Astrocyte (in vitro differentiated cells and primary cell): ENCODE measurements at regions not wholly inside any gene's neighbourhood (a gene's known extent, or its start where the extent isn't known, plus 50 kb on each side); places are given as distances from the start of the nearest gene placed in this dataset.
A peak's percentile ranks its signal among the peaks of the same experiment; 100 is the strongest.

Experiments
- DNase-seq: peaks from one replicate; pipeline ENCODE4 v3.0.0-alpha.2; 2010; ENCODE audit warnings: low read depth
- FAIRE-seq: peaks from 2 replicates; lab custom pipeline; 2011; peaks lifted over from hg19 to GRCh38; lab: Jason Lieb, UNC
- H2AFZ ChIP-seq: 2 replicates; pipeline ENCODE4 v1.6.0; 2012; ENCODE audit warnings: low read depth, low read length, inconsistent platforms
- H3K27ac ChIP-seq: 2 replicates; pipeline ENCODE4 v1.5.1; 2011; ENCODE audit warnings: low read depth, low read length, inconsistent platforms
- H3K27me3 ChIP-seq: 2 replicates; pipeline ENCODE4 v1.6.0; 2011; ENCODE audit warnings: low read length, inconsistent platforms; ENCODE audit not compliant: insufficient read depth
- H3K36me3 ChIP-seq: 2 replicates; pipeline ENCODE4 v1.5.1; 2011; ENCODE audit warnings: low read length, inconsistent platforms; ENCODE audit not compliant: insufficient read depth
- H3K4me1 ChIP-seq: 2 replicates; pipeline ENCODE4 v1.5.1; 2011; ENCODE audit warnings: low read length, inconsistent platforms; ENCODE audit not compliant: insufficient read depth
- H3K4me2 ChIP-seq: 2 replicates; pipeline ENCODE4 v1.6.0; 2012; ENCODE audit warnings: low read length, inconsistent platforms
- H3K4me3 ChIP-seq: 2 replicates; pipeline ENCODE4 v1.5.1; 2011; ENCODE audit warnings: low read depth, mild to moderate bottlenecking, low read length, inconsistent platforms; ENCODE audit not compliant: insufficient read depth
- H3K79me2 ChIP-seq: 2 replicates; pipeline ENCODE4 v1.6.0; 2012; ENCODE audit warnings: mild to moderate bottlenecking, low read length, inconsistent platforms; ENCODE audit not compliant: insufficient read depth
- H3K9ac ChIP-seq: 2 replicates; pipeline ENCODE4 v1.6.0; 2012; ENCODE audit warnings: mild to moderate bottlenecking, low read length, inconsistent platforms
- H3K9me3 ChIP-seq: 2 replicates; pipeline ENCODE4 v1.5.1; 2012; ENCODE audit warnings: low read depth, mild to moderate bottlenecking, low read length, inconsistent platforms; ENCODE audit not compliant: insufficient read depth
- H4K20me1 ChIP-seq: 2 replicates; pipeline ENCODE4 v1.6.0; 2012; ENCODE audit warnings: low read length, inconsistent platforms; ENCODE audit not compliant: insufficient read depth
- H3K27ac Mint-ChIP-seq: one replicate; pipeline ENCODE4 v1.8.0; 2021; ENCODE audit warnings: mild to moderate bottlenecking, mixed read lengths; ENCODE audit not compliant: unreplicated experiment
- H3K27me3 Mint-ChIP-seq: one replicate; pipeline ENCODE4 v1.8.0; 2021; ENCODE audit warnings: low read depth, mixed read lengths; ENCODE audit not compliant: unreplicated experiment
- H3K36me3 Mint-ChIP-seq: one replicate; pipeline ENCODE4 v1.8.0; 2021; ENCODE audit warnings: low read depth, mixed read lengths; ENCODE audit not compliant: unreplicated experiment
- H3K4me1 Mint-ChIP-seq: one replicate; pipeline ENCODE4 v1.8.0; 2021; ENCODE audit warnings: low read depth, mixed read lengths; ENCODE audit not compliant: unreplicated experiment
- H3K4me3 Mint-ChIP-seq: one replicate; pipeline ENCODE4 v1.8.0; 2021; ENCODE audit warnings: mild to moderate bottlenecking, moderate library complexity, mixed read lengths; ENCODE audit not compliant: unreplicated experiment
- H3K9me3 Mint-ChIP-seq: one replicate; pipeline ENCODE4 v1.8.0; 2021; ENCODE audit warnings: mild to moderate bottlenecking, mixed read lengths; ENCODE audit not compliant: unreplicated experiment
- CTCF ChIP-seq: IDR thresholded peaks from 2 replicates; pipeline ENCODE4 v1.5.1; 2011; ENCODE audit warnings: low read depth, mild to moderate bottlenecking, inconsistent platforms, low read length, moderate library complexity; ENCODE audit not compliant: insufficient read depth
- EZH2 ChIP-seq: IDR thresholded peaks from 2 replicates; pipeline ENCODE4 v1.6.1; 2012; ENCODE audit warnings: mild to moderate bottlenecking, low read length, inconsistent platforms; ENCODE audit not compliant: insufficient read depth

GRCh38 chr10:25076506-25077177 lies 60.2 kb downstream of the THNSL1 start:
- Histone ChIP-seq H2AFZ (no peak overlapping the region), H3K27me3 (no peaks in the 10 kb centered on the region), H4K20me1 (no peaks in the 10 kb centered on the region), H3K9me3 (no peaks in the 10 kb centered on the region), H3K36me3 (no peaks in the 10 kb centered on the region), H3K79me2 (no peaks in the 10 kb centered on the region), H3K9ac (no peak overlapping the region), H3K27ac (no peak overlapping the region), H3K4me2 (no peak overlapping the region), H3K4me3 (no peak overlapping the region), H3K4me1 (peaks cover 7% of the 10 kb centered on the region)
- H3K27me3 Mint-ChIP-seq, result no peaks in the 10 kb centered on the region
- TF ChIP-seq EZH2, result no peak
- TF ChIP-seq CTCF, result no peak
- peaks cover 8% of the 10 kb centered on the region for H3K4me1 Mint-ChIP-seq
- FAIRE-seq (no peak), DNase-seq (peak; percentile 16)
- no peak overlapping the region for H3K4me3 Mint-ChIP-seq
- no peaks in the 10 kb centered on the region for H3K9me3 Mint-ChIP-seq
- H3K36me3 Mint-ChIP-seq, result no peaks in the 10 kb centered on the region
- H3K27ac Mint-ChIP-seq, result peak overlapping the region; percentile 24

- no peaks in the 10 kb centered on the region for H3K79me2 ChIP-seq
- H3K4me3 Mint-ChIP-seq, result no peak overlapping the region
- H3K27me3 ChIP-seq, result no peaks in the 10 kb centered on the region
- H3K36me3 Mint-ChIP-seq, result no peaks in the 10 kb centered on the region
- peaks cover 16% of the 10 kb centered on the region for H3K4me1 Mint-ChIP-seq
- H3K36me3 ChIP-seq, result no peaks in the 10 kb centered on the region
- H3K9ac ChIP-seq, result no peak overlapping the region
- no peak overlapping the region for H2AFZ ChIP-seq
- DNase-seq, result peak; percentile 16
- H3K9me3 ChIP-seq, result no peaks in the 10 kb centered on the region
- H3K4me3 ChIP-seq, result no peak overlapping the region
- no peak for FAIRE-seq
- peaks cover 7% of the 10 kb centered on the region for H3K4me1 ChIP-seq
- H4K20me1 ChIP-seq, result no peaks in the 10 kb centered on the region
- no peaks in the 10 kb centered on the region for H3K27me3 Mint-ChIP-seq
- H3K27ac Mint-ChIP-seq, result no peak overlapping the region
- H3K9me3 Mint-ChIP-seq, result no peaks in the 10 kb centered on the region
- TF ChIP-seq CTCF (no peak), EZH2 (no peak)
- no peak overlapping the region for H3K27ac ChIP-seq
- H3K4me2 ChIP-seq, result no peak overlapping the region
Measured at GRCh38 chr10:25078658-25079431, 62.4 kb downstream of the THNSL1 start.
